ENCODE measurements at regions not wholly inside any gene's neighbourhood (a gene's known extent, or its start where the extent isn't known, plus 50 kb on each side); places are given as distances from the start of the nearest gene placed in this dataset. TPM values are rescaled to one million over a fixed set of nuclear protein-coding genes. Genes with fewer than 3 reads are reported as not detected.

DNA sequence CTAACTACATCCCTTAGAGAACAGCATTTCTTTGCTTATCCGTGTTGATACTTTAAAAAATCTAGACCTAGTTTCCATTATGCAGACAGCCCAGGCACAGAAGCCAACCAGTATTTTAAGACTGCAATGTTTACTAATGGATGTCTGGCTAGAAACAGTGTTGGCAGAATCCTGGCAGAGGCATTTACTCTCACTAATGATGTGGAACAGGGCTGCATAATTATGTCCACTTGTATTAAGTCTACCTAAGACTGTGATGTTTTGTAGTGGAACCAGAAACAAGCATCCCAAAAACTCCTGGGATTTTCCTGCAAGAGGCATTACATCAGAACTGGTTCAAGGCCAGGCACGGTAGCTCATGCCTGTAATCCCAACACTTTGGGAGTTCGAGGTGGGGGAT, 50.2 kb upstream of the PICALM start:
- no peak overlapping the region for H4K8ac ChIP-seq (ENCODE audit: low read length)
- H3K36me3 ChIP-seq (ENCODE audit: control insufficient read depth in 1 of 2, insufficient read depth in 2 of 2, low read depth in 1 of 2, low read length in 2 of 2), result no peaks in the 10 kb centered on the region
- H3K18ac ChIP-seq (ENCODE audit: low read depth in 1 of 2, low read length in 2 of 2), result no peak overlapping the region
- no peak overlapping the region for H2BK15ac ChIP-seq (ENCODE audit: low read depth, poor library complexity, severe bottlenecking)
- H3K27me3 ChIP-seq (ENCODE audit: control insufficient read depth in 1 of 2, insufficient read depth in 1 of 2, low read length in 2 of 2), result no peaks in the 10 kb centered on the region
- peaks cover 1% of the 10 kb centered on the region for H3K79me1 ChIP-seq (replicated peaks; ENCODE audit: low read length, poor library complexity, severe bottlenecking)
- H3K23ac ChIP-seq (ENCODE audit: low read length in 2 of 2), result no peak overlapping the region
- no peak overlapping the region for H3K4me3 ChIP-seq (ENCODE audit: insufficient read depth in 1 of 2, low read depth in 1 of 2, low read length in 2 of 2)
- no peak overlapping the region for H4K91ac ChIP-seq (ENCODE audit: low read length)
- peaks cover 11% of the 10 kb centered on the region for H3K4me1 ChIP-seq (ENCODE audit: control insufficient read depth, insufficient read depth, low read depth, low read length)
- H3K27ac ChIP-seq (ENCODE audit: low read length, poor library complexity, severe bottlenecking), result peak overlapping the region; percentile 24
- no peak overlapping the region for H3K4me2 ChIP-seq (ENCODE audit: low read length, poor library complexity, severe bottlenecking)
- H3K9ac ChIP-seq (ENCODE audit: low read length), result no peak overlapping the region
- 91% methylated on average over 3 of the region's 3 CpGs for WGBS
- H3K14ac ChIP-seq (ENCODE audit: low read length in 2 of 2), result no peak overlapping the region
- no peak overlapping the region for H3K4ac ChIP-seq (ENCODE audit: low read depth in 1 of 2, low read length in 2 of 2)
- DNase-seq, result no peak
- H2BK5ac ChIP-seq (ENCODE audit: low read depth, low read length, poor library complexity, severe bottlenecking), result no peak overlapping the region
- no peak overlapping the region for H2BK120ac ChIP-seq (ENCODE audit: low read depth, low read length)
- no peaks in the 10 kb centered on the region for H3K9me3 ChIP-seq (ENCODE audit: control insufficient read depth, low read length)
- H2BK12ac ChIP-seq (ENCODE audit: low read length in 2 of 2), result no peak overlapping the region
- H2AK5ac ChIP-seq (ENCODE audit: low read length, severe bottlenecking), result peak overlapping the region; percentile 28
- H2AFZ ChIP-seq (ENCODE audit: low read depth, low read length), result no peak overlapping the region

Small RNA genes lying in the stretch of these regions (small RNA-seq; reads per million reads assigned to genes)
- not detected for gene RNU6-560P (ENCODE audit: low read depth)
